A673 (cell line): ENCODE measurements at regions not wholly inside any gene's neighbourhood (a gene's known extent, or its start where the extent isn't known, plus 50 kb on each side); places are given as distances from the start of the nearest gene placed in this dataset.

Experiments used
- EZH2 ChIP-seq: fragments of 200-600 bp; sonication (generic); IDR thresholded peaks from 2 replicates; pipeline ENCODE4 v1.6.1; 2017; ENCODE audit warnings: borderline replicate concordance, low read depth, mild to moderate bottlenecking, mixed read lengths, antibody characterized with exemption, low read length; ENCODE audit not compliant: poor library complexity, severe bottlenecking
- TF ChIP-seq, protein P1 (sequence below): fragments of 300-800, 200-600 bp; sonication (generic); conservative IDR thresholded peaks from 2 replicates; pipeline ENCODE4 v1.5.1; 2017; ENCODE audit warnings: low read depth, mild to moderate bottlenecking, antibody characterized with exemption, low read length, moderate library complexity, mixed read lengths

DNA sequence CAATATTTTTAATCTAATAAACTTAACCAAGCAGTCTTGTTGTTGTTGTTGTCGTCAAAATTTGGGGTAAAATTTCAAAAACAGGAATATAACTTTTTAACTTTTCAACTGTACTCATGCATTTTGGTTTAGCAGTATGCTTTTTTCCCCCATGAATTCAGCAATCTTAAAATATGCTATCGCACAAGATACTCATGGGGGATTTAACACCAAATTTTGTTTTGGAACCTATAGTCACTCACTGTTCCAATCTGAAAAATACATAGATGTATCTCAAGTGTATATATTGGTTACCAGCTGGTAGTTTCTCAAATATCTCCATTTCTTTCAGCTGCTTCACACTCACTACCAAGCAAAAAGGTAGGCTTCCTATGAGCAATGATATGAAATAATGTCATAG is 91.4 kb upstream of the PIK3CG start:
- no peak for TF ChIP-seq EZH2
- TF ChIP-seq, protein P1, sequence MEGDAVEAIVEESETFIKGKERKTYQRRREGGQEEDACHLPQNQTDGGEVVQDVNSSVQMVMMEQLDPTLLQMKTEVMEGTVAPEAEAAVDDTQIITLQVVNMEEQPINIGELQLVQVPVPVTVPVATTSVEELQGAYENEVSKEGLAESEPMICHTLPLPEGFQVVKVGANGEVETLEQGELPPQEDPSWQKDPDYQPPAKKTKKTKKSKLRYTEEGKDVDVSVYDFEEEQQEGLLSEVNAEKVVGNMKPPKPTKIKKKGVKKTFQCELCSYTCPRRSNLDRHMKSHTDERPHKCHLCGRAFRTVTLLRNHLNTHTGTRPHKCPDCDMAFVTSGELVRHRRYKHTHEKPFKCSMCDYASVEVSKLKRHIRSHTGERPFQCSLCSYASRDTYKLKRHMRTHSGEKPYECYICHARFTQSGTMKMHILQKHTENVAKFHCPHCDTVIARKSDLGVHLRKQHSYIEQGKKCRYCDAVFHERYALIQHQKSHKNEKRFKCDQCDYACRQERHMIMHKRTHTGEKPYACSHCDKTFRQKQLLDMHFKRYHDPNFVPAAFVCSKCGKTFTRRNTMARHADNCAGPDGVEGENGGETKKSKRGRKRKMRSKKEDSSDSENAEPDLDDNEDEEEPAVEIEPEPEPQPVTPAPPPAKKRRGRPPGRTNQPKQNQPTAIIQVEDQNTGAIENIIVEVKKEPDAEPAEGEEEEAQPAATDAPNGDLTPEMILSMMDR = no peak
